PFSK-1 (cell line): ENCODE measurements at regions not wholly inside any gene's neighbourhood (a gene's known extent, or its start where the extent isn't known, plus 50 kb on each side); places are given as distances from the start of the nearest gene placed in this dataset.

Experiments
- FOXP2 ChIP-seq: optimal IDR thresholded peaks from 2 replicates; pipeline ENCODE3; 2011; ENCODE audit warnings: borderline replicate concordance, control low read depth, inconsistent platforms; ENCODE audit not compliant: insufficient read depth; ENCODE audit errors: extremely low read length, extremely low read depth
- POLR2AphosphoS5 ChIP-seq: IDR thresholded peaks from 2 replicates; pipeline ENCODE4 v1.6.1; 2012; ENCODE audit warnings: low read depth, mild to moderate bottlenecking, control low read depth, low read length, moderate library complexity
- SIN3A ChIP-seq: IDR thresholded peaks from 2 replicates; pipeline ENCODE4 v1.6.1; 2012; ENCODE audit warnings: mild to moderate bottlenecking, low read length, moderate library complexity, borderline replicate concordance; ENCODE audit not compliant: insufficient read depth
- TAF1 ChIP-seq: IDR thresholded peaks from 2 replicates; pipeline ENCODE4 v1.6.1; 2012; ENCODE audit warnings: low read length, control low read depth, borderline replicate concordance; ENCODE audit not compliant: insufficient read depth
- TF ChIP-seq, protein P1 (sequence below), 2 experiments: IDR thresholded peaks; 2 replicates each; pipeline versions ENCODE4 v1.6.1 to v1.8.0; 2011 to 2012; ENCODE audit warnings: low read depth in 2 of 2, low read length in 2 of 2, control low read depth in 1 of 2, inconsistent platforms in 1 of 2, mild to moderate bottlenecking in 1 of 2, moderate library complexity in 1 of 2; ENCODE audit not compliant: insufficient read depth in 1 of 2

DNA sequence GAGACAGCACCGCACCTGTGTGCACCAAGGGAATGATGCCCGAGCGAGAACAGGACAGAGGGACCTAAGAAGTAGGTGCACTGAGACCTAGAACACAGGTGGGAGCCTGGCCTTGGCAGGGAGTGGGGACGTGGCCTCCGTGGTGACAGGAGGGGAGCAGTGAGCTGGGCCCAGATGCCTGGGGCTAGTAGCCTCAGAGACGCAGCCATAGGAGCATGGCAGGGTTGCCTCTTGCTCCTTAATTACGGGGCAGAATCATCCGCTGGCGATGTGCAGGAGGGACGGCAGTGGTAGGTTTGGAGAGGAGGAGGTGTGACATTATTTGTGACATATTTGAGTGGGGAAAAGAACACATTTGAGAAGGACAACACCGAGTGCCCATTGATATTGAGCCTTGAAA, 57.0 kb upstream of the HPCAL1 start:
- TF ChIP-seq, protein P1, sequence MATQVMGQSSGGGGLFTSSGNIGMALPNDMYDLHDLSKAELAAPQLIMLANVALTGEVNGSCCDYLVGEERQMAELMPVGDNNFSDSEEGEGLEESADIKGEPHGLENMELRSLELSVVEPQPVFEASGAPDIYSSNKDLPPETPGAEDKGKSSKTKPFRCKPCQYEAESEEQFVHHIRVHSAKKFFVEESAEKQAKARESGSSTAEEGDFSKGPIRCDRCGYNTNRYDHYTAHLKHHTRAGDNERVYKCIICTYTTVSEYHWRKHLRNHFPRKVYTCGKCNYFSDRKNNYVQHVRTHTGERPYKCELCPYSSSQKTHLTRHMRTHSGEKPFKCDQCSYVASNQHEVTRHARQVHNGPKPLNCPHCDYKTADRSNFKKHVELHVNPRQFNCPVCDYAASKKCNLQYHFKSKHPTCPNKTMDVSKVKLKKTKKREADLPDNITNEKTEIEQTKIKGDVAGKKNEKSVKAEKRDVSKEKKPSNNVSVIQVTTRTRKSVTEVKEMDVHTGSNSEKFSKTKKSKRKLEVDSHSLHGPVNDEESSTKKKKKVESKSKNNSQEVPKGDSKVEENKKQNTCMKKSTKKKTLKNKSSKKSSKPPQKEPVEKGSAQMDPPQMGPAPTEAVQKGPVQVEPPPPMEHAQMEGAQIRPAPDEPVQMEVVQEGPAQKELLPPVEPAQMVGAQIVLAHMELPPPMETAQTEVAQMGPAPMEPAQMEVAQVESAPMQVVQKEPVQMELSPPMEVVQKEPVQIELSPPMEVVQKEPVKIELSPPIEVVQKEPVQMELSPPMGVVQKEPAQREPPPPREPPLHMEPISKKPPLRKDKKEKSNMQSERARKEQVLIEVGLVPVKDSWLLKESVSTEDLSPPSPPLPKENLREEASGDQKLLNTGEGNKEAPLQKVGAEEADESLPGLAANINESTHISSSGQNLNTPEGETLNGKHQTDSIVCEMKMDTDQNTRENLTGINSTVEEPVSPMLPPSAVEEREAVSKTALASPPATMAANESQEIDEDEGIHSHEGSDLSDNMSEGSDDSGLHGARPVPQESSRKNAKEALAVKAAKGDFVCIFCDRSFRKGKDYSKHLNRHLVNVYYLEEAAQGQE (IDR thresholded peaks at IDR 0.05; ENCODE audit: insufficient read depth in 1 of 2, low read depth in 2 of 2, low read length in 2 of 2), result no peak
- TF ChIP-seq FOXP2 (no peak), SIN3A (no peak), TAF1 (no peak), POLR2AphosphoS5 (no peak)

DNA sequence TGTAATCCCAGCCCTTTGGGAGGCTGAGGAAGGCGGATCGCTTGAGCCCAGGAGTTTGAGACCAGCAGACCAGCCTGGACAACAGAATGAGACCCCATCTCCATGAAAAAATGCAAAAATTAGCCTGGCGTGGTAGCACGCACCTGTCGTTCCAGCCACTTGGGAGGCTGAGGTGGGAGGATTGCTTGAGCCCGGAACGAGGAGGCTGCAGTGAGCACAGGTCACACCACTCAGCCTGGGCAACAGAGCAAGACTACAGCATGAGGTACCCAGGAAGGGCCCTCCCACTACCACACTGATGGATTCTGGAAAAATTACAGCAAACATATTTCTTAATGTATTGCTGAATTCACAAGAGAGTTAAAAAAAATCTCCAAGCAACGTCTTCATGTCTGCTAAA, 56.3 kb upstream of the HPCAL1 start:
- no peak for TF ChIP-seq POLR2AphosphoS5
- TF ChIP-seq TAF1, result no peak
- no peak for TF ChIP-seq SIN3A
- TF ChIP-seq, protein P1 (IDR thresholded peaks at IDR 0.05; ENCODE audit: insufficient read depth in 1 of 2, low read depth in 2 of 2, low read length in 2 of 2), result no peak
- no peak for TF ChIP-seq FOXP2

DNA sequence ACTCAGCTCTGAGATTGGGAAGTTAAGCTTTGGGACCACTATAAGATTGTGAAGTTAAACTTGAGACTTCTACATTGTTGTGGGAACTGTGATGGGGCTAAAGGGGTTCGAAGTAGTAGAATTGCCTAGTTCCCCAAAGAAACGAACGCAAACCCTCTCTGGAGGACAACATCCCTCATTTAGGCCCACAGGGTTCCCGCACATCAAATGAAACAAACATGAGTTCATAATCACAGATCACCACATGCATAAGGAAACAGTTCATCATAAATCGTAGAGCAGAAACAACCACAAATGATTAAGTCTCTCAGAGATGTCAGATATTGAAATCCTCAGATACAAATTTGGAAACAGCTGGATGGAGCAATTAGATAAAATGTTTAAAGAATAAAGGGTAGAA, 55.9 kb upstream of the HPCAL1 start:
- no peak for TF ChIP-seq POLR2AphosphoS5

DNA sequence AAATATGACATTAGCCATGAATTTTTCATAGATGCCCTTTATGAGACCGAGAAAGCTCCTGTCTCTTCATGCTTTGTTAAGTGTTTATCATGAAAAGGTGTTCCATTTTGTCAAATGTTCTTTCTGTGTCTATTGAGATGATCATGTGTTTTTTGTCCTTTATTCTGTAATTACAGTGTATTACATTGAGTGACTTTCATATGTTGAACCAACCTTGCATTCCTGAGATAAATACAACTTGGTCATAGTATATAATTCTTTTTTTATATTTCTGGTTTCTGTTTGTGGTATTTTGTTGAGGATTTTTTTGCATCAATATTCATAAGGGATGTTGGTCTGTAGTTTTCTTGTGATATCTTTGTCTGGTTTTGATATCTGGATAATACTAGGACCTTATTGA, 52.9 kb upstream of the HPCAL1 start:
- TF ChIP-seq, protein P1 (IDR thresholded peaks at IDR 0.05; ENCODE audit: insufficient read depth in 1 of 2, low read depth in 2 of 2, low read length in 2 of 2), result no peak
- TF ChIP-seq POLR2AphosphoS5 (no peak), SIN3A (no peak), TAF1 (no peak)

DNA sequence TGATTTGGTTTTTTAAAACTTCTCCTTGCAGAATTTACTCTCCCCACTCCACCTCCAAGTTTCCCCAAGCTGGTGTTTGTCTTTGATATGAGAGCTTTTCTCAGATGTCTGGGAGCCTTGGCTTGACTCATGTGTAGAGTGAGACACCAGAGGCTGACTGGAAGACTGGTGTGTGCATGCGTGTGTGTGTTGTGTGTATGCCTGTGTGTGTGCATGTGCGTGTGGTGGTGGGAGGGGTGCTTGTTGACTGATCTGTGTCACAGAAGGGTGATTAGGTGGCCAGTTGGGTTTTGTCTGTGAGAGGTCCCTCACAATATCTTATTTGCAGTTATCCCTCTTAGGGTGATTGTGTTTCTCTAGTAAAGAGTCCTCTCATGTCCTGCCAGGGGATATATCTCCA, 50.5 kb upstream of the HPCAL1 start:
- no peak for TF ChIP-seq TAF1
- no peak for TF ChIP-seq SIN3A
- no peak for TF ChIP-seq POLR2AphosphoS5
- TF ChIP-seq FOXP2, result no peak
- TF ChIP-seq, protein P1 (IDR thresholded peaks at IDR 0.05; ENCODE audit: insufficient read depth in 1 of 2, low read depth in 2 of 2, low read length in 2 of 2), result no peak
